WTC11 (cell line): ENCODE measurements at regions not wholly inside any gene's neighbourhood (a gene's known extent, or its start where the extent isn't known, plus 50 kb on each side); places are given as distances from the start of the nearest gene placed in this dataset.

Experiments used
- ATF2 ChIP-seq: sonication (generic); formaldehyde crosslinking; IDR thresholded peaks from 2 replicates; pipeline ENCODE4 v1.8.1; 2022; ENCODE audit warnings: low read depth, missing genetic modification reagents, borderline replicate concordance
- CTCF ChIP-seq: fragments of 200-600 bp; IDR thresholded peaks from 2 replicates; pipeline ENCODE4 v1.8.0; 2022; ENCODE audit warnings: antibody characterized with exemption
- HMGA2 ChIP-seq: fragments of 250-450 bp; sonication (Bioruptor Pico); IDR thresholded peaks from 2 replicates; pipeline ENCODE4 v1.4.0; 2021; ENCODE audit warnings: mild to moderate bottlenecking, moderate library complexity
- IRF2 ChIP-seq: sonication (generic); formaldehyde crosslinking; IDR thresholded peaks from 2 replicates; pipeline ENCODE4 v1.8.0; 2022; ENCODE audit warnings: low read depth, missing genetic modification reagents, borderline replicate concordance
- USF1 ChIP-seq: sonication (generic); formaldehyde crosslinking; IDR thresholded peaks from 2 replicates; pipeline ENCODE4 v1.8.0; 2022; ENCODE audit warnings: mild to moderate bottlenecking, missing genetic modification reagents
- TF ChIP-seq, protein P1 (sequence below): fragments of 250-450 bp; sonication (Bioruptor Pico); IDR thresholded peaks from 2 replicates; pipeline ENCODE4 v1.9.0; 2021; ENCODE audit warnings: mild to moderate bottlenecking
- TF ChIP-seq, protein P2 (sequence below): sonication (generic); formaldehyde crosslinking; IDR thresholded peaks from 2 replicates; pipeline ENCODE4 v1.8.0; 2023; ENCODE audit warnings: missing genetic modification reagents
- TF ChIP-seq, protein P3 (sequence below): sonication (generic); formaldehyde crosslinking; IDR thresholded peaks from 2 replicates; pipeline ENCODE4 v1.8.1; 2023; ENCODE audit warnings: mild to moderate bottlenecking, missing genetic modification reagents, moderate library complexity
- TF ChIP-seq, protein P4 (sequence below): fragments of 250-450 bp; sonication (Bioruptor Pico); IDR thresholded peaks from 2 replicates; pipeline ENCODE4 v2.1.2; 2022; ENCODE audit warnings: mild to moderate bottlenecking, moderate library complexity
- TF ChIP-seq, protein P5 (sequence below): sonication (generic); formaldehyde crosslinking; IDR thresholded peaks from 2 replicates; pipeline ENCODE4 v1.8.1; 2023; ENCODE audit warnings: mild to moderate bottlenecking, moderate library complexity, missing genetic modification reagents

- TF ChIP-seq USF1 (CRISPR knock-in tag) (no peak), CTCF (no peak), HMGA2 (no peak), ATF2 (CRISPR knock-in tag) (no peak), IRF2 (no peak)
- TF ChIP-seq, protein P1, sequence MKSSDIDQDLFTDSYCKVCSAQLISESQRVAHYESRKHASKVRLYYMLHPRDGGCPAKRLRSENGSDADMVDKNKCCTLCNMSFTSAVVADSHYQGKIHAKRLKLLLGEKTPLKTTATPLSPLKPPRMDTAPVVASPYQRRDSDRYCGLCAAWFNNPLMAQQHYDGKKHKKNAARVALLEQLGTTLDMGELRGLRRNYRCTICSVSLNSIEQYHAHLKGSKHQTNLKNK (CRISPR knock-in tag): no peak
- TF ChIP-seq, protein P2, sequence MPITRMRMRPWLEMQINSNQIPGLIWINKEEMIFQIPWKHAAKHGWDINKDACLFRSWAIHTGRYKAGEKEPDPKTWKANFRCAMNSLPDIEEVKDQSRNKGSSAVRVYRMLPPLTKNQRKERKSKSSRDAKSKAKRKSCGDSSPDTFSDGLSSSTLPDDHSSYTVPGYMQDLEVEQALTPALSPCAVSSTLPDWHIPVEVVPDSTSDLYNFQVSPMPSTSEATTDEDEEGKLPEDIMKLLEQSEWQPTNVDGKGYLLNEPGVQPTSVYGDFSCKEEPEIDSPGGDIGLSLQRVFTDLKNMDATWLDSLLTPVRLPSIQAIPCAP: no peak
- TF ChIP-seq, protein P3, sequence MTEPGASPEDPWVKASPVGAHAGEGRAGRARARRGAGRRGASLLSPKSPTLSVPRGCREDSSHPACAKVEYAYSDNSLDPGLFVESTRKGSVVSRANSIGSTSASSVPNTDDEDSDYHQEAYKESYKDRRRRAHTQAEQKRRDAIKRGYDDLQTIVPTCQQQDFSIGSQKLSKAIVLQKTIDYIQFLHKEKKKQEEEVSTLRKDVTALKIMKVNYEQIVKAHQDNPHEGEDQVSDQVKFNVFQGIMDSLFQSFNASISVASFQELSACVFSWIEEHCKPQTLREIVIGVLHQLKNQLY (CRISPR knock-in tag): no peak
- TF ChIP-seq, protein P4, sequence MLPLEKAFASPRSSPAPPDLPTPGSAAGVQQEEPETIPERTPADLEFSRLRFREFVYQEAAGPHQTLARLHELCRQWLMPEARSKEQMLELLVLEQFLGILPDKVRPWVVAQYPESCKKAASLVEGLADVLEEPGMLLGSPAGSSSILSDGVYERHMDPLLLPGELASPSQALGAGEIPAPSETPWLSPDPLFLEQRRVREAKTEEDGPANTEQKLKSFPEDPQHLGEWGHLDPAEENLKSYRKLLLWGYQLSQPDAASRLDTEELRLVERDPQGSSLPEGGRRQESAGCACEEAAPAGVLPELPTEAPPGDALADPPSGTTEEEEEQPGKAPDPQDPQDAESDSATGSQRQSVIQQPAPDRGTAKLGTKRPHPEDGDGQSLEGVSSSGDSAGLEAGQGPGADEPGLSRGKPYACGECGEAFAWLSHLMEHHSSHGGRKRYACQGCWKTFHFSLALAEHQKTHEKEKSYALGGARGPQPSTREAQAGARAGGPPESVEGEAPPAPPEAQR: no peak
- TF ChIP-seq, protein P5, sequence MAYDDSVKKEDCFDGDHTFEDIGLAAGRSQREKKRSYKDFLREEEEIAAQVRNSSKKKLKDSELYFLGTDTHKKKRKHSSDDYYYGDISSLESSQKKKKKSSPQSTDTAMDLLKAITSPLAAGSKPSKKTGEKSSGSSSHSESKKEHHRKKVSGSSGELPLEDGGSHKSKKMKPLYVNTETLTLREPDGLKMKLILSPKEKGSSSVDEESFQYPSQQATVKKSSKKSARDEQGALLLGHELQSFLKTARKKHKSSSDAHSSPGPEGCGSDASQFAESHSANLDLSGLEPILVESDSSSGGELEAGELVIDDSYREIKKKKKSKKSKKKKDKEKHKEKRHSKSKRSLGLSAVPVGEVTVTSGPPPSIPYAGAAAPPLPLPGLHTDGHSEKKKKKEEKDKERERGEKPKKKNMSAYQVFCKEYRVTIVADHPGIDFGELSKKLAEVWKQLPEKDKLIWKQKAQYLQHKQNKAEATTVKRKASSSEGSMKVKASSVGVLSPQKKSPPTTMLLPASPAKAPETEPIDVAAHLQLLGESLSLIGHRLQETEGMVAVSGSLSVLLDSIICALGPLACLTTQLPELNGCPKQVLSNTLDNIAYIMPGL (CRISPR knock-in tag): no peak
These were observed 274.5 kb downstream of the PLK2 start for GRCh38 chr5:58185397-58185796.
